ENCODE measurements at regions not wholly inside any gene's neighbourhood (a gene's known extent, or its start where the extent isn't known, plus 50 kb on each side); places are given as distances from the start of the nearest gene placed in this dataset.

DNA sequence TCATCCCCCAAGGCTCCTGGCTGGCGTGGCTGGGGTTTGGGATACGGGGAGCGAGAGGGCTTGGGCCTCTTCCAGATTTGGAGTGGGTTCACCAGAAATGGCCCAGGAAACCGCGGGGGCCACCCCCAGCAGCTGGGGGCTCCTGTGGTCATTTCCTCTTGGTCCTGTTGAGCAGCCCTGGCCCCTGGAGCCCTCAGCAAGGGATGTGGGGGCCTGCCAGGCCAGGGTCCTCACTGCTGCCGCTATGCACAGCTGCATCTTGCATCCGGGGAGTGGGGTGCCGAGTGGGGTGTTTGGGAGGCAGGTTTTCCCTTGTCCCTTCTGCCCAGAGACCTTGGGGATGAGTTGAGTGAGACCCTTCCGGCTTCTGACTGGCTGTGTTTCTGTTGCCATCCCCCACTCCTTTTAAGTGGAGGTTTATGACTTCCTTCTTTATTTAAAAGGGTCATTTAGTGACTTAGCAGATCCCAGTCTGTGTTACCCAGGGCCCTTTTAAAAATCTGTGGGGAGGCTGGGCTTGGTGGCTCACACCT, 319.8 kb downstream of the SEC14L1 start (continued):
- TF ChIP-seq, protein P1, sequence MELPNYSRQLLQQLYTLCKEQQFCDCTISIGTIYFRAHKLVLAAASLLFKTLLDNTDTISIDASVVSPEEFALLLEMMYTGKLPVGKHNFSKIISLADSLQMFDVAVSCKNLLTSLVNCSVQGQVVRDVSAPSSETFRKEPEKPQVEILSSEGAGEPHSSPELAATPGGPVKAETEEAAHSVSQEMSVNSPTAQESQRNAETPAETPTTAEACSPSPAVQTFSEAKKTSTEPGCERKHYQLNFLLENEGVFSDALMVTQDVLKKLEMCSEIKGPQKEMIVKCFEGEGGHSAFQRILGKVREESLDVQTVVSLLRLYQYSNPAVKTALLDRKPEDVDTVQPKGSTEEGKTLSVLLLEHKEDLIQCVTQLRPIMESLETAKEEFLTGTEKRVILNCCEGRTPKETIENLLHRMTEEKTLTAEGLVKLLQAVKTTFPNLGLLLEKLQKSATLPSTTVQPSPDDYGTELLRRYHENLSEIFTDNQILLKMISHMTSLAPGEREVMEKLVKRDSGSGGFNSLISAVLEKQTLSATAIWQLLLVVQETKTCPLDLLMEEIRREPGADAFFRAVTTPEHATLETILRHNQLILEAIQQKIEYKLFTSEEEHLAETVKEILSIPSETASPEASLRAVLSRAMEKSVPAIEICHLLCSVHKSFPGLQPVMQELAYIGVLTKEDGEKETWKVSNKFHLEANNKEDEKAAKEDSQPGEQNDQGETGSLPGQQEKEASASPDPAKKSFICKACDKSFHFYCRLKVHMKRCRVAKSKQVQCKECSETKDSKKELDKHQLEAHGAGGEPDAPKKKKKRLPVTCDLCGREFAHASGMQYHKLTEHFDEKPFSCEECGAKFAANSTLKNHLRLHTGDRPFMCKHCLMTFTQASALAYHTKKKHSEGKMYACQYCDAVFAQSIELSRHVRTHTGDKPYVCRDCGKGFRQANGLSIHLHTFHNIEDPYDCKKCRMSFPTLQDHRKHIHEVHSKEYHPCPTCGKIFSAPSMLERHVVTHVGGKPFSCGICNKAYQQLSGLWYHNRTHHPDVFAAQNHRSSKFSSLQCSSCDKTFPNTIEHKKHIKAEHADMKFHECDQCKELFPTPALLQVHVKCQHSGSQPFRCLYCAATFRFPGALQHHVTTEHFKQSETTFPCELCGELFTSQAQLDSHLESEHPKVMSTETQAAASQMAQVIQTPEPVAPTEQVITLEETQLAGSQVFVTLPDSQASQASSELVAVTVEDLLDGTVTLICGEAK (IDR thresholded peaks at IDR 0.05), result peak; percentile 39; the same call in 1 of the 2 replicates
- TF ChIP-seq, protein P1 (CRISPR knock-in tag; IDR thresholded peaks at IDR 0.05), result no peak
- TF ChIP-seq ZBTB7A (IDR thresholded peaks at IDR 0.05; ENCODE audit: borderline replicate concordance, control insufficient read depth, low read depth, low read length) (0 out of 2 replicates have a peak, but pooled peaks have one; percentile 14), TCF7 (IDR thresholded peaks at IDR 0.05; ENCODE audit: borderline replicate concordance) (no peak), MCM2 (IDR thresholded peaks at IDR 0.05; ENCODE audit: low read depth) (no peak), TEAD4 (IDR thresholded peaks at IDR 0.05; ENCODE audit: low read length) (no peak), TEAD4 (CRISPR knock-in tag; IDR thresholded peaks at IDR 0.05; ENCODE audit: borderline replicate concordance) (no peak)
- TF ChIP-seq, protein P2, sequence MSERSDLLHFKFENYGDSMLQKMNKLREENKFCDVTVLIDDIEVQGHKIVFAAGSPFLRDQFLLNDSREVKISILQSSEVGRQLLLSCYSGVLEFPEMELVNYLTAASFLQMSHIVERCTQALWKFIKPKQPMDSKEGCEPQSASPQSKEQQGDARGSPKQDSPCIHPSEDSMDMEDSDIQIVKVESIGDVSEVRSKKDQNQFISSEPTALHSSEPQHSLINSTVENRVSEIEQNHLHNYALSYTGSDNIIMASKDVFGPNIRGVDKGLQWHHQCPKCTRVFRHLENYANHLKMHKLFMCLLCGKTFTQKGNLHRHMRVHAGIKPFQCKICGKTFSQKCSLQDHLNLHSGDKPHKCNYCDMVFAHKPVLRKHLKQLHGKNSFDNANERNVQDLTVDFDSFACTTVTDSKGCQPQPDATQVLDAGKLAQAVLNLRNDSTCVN (CRISPR knock-in tag; IDR thresholded peaks at IDR 0.05), result no peak
- TF ChIP-seq, protein P3, sequence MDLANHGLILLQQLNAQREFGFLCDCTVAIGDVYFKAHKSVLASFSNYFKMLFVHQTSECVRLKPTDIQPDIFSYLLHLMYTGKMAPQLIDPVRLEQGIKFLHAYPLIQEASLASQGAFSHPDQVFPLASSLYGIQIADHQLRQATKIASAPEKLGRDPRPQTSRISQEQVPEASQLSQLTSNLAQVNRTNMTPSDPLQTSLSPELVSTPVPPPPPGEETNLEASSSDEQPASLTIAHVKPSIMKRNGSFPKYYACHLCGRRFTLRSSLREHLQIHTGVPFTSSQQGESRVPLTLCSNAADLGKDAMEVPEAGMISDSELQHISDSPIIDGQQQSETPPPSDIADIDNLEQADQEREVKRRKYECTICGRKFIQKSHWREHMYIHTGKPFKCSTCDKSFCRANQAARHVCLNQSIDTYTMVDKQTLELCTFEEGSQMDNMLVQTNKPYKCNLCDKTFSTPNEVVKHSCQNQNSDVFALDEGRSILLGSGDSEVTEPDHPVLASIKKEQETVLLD (IDR thresholded peaks at IDR 0.05), result no peak
